Heart right ventricle (tissue), 16 donors: ENCODE measurements at regions not wholly inside any gene's neighbourhood (a gene's known extent, or its start where the extent isn't known, plus 50 kb on each side); places are given as distances from the start of the nearest gene placed in this dataset.

Experiments used
- ATAC-seq, 8 donors: fragments of 200-7000 bp; cut with Tn5 transposase; one replicate each; pipeline ENCODE4 v1.9.1; 2020; ENCODE audit warnings: mild to moderate bottlenecking in 8 of 8, moderate library complexity in 8 of 8, moderate number of reproducible peaks in 1 of 8
- DNase-seq, 2 donors: peaks; one replicate each; pipeline ENCODE4 v3.0.0-alpha.2; 2020
- H3K27ac ChIP-seq, 10 donors: fragments of 200-600 bp; sonication (generic) in 2 of 10; one replicate each; pipeline versions ENCODE4 v1.5.0 to v1.8.0; 2020 to 2022; ENCODE audit warnings: mild to moderate bottlenecking in 3 of 10
- H3K27me3 ChIP-seq, 7 donors: fragments of 200-600 bp; one replicate each; pipeline ENCODE4 v1.8.0; 2021 to 2022; ENCODE audit warnings: mild to moderate bottlenecking in 2 of 7
- H3K36me3 ChIP-seq, 9 donors: fragments of 200-600 bp; sonication (generic) in 1 of 9; one replicate each; pipeline versions ENCODE4 v1.5.0 to v1.8.0; 2020 to 2022; ENCODE audit warnings: mild to moderate bottlenecking in 2 of 9
- H3K4me1 ChIP-seq, 9 donors: fragments of 200-600 bp; sonication (generic) in 1 of 9; one replicate each; pipeline versions ENCODE4 v1.5.0 to v1.8.0; 2020 to 2022; ENCODE audit warnings: mild to moderate bottlenecking in 4 of 9
- H3K4me3 ChIP-seq, 10 donors: fragments of 200-600 bp; sonication (generic) in 2 of 10; one replicate each; pipeline versions ENCODE4 v1.5.0 to v1.8.0; 2020 to 2022; ENCODE audit warnings: mild to moderate bottlenecking in 7 of 10, moderate library complexity in 2 of 10
- H3K9me3 ChIP-seq, 11 donors: fragments of 200-600 bp in 10 of 11; sonication (generic) in 2 of 11; one replicate each; pipeline versions ENCODE4 v1.5.0 to v1.8.0; 2013 to 2022; ENCODE audit warnings: mild to moderate bottlenecking in 2 of 11, control low read depth in 1 of 11, moderate library complexity in 1 of 11
- WGBS, 2 donors: extraction: QIAGEN DNeasy Blood & Tissue Kit; methylation state at CpG; one replicate each; pipeline ENCODE4 v1.1.7; 2013; ENCODE audit warnings: inconsistent platforms in 1 of 2; 5-methylcytosine and 5-hydroxymethylcytosine counted together
- intact Hi-C, 10 donors: fragments of 100-400 bp; cut with DNase I; formaldehyde crosslinking; loops; one replicate each; pipeline versions ENCODE4 v1.11.1 to v1.14.2; 2022
- TF ChIP-seq, protein P1 (sequence below), 9 donors: fragments of 200-600 bp; sonication (generic) in 2 of 9; IDR thresholded peaks; one replicate each; pipeline versions ENCODE4 v1.5.0 to v1.8.0; 2021 to 2022; ENCODE audit warnings: antibody characterized with exemption in 9 of 9, mild to moderate bottlenecking in 5 of 9, moderate library complexity in 1 of 9
- donor health status: Arrhythmogenic right ventricular cardiomyopathy.
- donor health status: ischemic (EF 13 %, LVEDD 7.1; RV severe dilation, severe dysfunction).
- donor health status: healthy with polysubstance abuse.
- donor health status: DM: no; HTN: yes; CAD: no.
- donor health status: DM: no; HTN: no; CAD: no.
- donor health status: ischemic (EF 25% LVEDD 6.9; RV normal size, moderate dysfunction).
- donor health status: ischemic (EF 25% LVEDD 5.7; RV mildly dilated, moderate dysfunction).
- donor health status: healthy.
- donor health status: DM: yes; HTN: yes; CAD: no.
- donor health status: Ischemic cardiomyopathy.
- donor health status: ischemic (EF 35%, LVEDD 5.7; RV mildly dilated, moderate dysfunction).
- donor health status: nonischemic (EF 11% LVEDD 7.7; RV severe dilation, severe dysfunction).
- donor health status: DM: yes; HTN: yes; CAD: no.
- donor health status: PGD.
- donor health status: ischemic (EF 29% LVEDD 5.4; RV normal size, mild dysfunction).
- donor health status: nonischemic (EF 23%, LVEDD 6.1; RV moderate dilation, normal function).

GRCh38 chr9:16057541-16057940, 504.7 kb downstream of the CCDC171 start:
- H3K4me3 ChIP-seq = no peak overlapping the region
- H3K27me3 ChIP-seq = no peaks in the 10 kb centered on the region
- H3K27ac ChIP-seq = no peak overlapping the region
- 86 to 91% methylated on average over 4 of the region's 4 CpGs for WGBS, 2 donors
- TF ChIP-seq, protein P1, sequence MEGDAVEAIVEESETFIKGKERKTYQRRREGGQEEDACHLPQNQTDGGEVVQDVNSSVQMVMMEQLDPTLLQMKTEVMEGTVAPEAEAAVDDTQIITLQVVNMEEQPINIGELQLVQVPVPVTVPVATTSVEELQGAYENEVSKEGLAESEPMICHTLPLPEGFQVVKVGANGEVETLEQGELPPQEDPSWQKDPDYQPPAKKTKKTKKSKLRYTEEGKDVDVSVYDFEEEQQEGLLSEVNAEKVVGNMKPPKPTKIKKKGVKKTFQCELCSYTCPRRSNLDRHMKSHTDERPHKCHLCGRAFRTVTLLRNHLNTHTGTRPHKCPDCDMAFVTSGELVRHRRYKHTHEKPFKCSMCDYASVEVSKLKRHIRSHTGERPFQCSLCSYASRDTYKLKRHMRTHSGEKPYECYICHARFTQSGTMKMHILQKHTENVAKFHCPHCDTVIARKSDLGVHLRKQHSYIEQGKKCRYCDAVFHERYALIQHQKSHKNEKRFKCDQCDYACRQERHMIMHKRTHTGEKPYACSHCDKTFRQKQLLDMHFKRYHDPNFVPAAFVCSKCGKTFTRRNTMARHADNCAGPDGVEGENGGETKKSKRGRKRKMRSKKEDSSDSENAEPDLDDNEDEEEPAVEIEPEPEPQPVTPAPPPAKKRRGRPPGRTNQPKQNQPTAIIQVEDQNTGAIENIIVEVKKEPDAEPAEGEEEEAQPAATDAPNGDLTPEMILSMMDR (IDR thresholded peaks at IDR 0.05) = no peak
- no peaks in the 10 kb centered on the region for H3K9me3 ChIP-seq
- no peaks in the 10 kb centered on the region for H3K4me1 ChIP-seq
- H3K36me3 ChIP-seq = no peaks in the 10 kb centered on the region
- no peak for DNase-seq
- intact Hi-C loops = no loop called here
- ATAC-seq = no peak

- no peak overlapping the region for H3K27ac ChIP-seq
- H3K9me3 ChIP-seq = no peaks in the 10 kb centered on the region
- WGBS, 2 donors = 59 to 62% methylated on average over 7 of the region's 7 CpGs
- TF ChIP-seq, protein P1 (IDR thresholded peaks at IDR 0.05) = no peak
- H3K4me3 ChIP-seq = no peak overlapping the region
- ATAC-seq (no peak), DNase-seq (no peak)
- H3K27me3 ChIP-seq = no peaks in the 10 kb centered on the region
- no peaks in the 10 kb centered on the region for H3K4me1 ChIP-seq
- intact Hi-C loops = no loop called here
- H3K36me3 ChIP-seq = no peaks in the 10 kb centered on the region
Observed at GRCh38 chr9:16058131-16058549, 505.3 kb downstream of the CCDC171 start.

DNA sequence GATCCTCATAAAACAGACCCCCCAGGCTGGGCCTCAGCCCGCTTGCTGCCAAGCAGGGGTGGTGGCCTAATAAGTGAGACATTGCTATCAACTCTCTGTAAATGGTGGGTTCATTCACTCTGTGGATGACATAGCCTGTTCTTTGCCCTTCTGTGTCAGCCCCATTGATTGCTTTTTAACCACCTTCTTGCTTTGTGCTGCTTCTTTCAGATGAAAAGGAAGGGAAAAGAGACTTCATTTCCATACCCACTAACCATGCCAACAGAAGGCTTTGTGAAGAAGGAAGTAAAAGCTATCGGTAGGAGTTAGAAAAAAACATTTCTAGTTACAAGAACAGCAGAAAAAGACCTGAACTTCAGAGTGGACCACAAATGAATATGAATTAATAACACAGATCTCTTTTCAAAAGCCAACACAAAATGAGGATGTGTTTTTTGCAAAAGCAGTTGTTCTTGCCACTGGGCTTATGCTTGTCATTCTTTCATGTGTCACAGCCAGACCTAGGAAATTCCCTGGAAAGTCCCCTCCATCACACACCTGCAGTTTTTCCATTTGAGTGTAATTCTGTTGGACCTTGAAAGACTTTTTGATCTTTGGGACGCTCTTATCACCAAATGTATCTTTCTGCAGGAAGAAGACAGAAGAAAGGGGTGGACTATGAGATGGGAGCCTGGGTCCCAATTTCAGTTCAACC, 507.7 kb downstream of the CCDC171 start:
- H3K36me3 ChIP-seq = no peaks in the 10 kb centered on the region
- intact Hi-C loops = no loop called here
- no peak for DNase-seq
- no peaks in the 10 kb centered on the region for H3K9me3 ChIP-seq
- no peak overlapping the region for H3K4me3 ChIP-seq
- no peaks in the 10 kb centered on the region for H3K4me1 ChIP-seq
- no peak overlapping the region for H3K27ac ChIP-seq
- TF ChIP-seq, protein P1 (IDR thresholded peaks at IDR 0.05) = no peak
- WGBS, 2 donors = 79 to 84% methylated on average over 3 of the region's 3 CpGs
- no peaks in the 10 kb centered on the region for H3K27me3 ChIP-seq
- no peak for ATAC-seq

- 91% methylated on average over 9 of the region's 9 CpGs for WGBS, 2 donors
- H3K27me3 ChIP-seq = no peaks in the 10 kb centered on the region
- intact Hi-C loops = no loop called here
Observed at GRCh38 chr9:16062542-16063240, 509.8 kb downstream of the CCDC171 start.

More at GRCh38 chr9:16062542-16063240, 509.8 kb downstream of the CCDC171 start:
- TF ChIP-seq, protein P1 (IDR thresholded peaks at IDR 0.05) = no peak
- H3K4me3 ChIP-seq = no peak overlapping the region
- no peaks in the 10 kb centered on the region for H3K4me1 ChIP-seq
- peaks cover 0 to 4% (median 0%) of the 10 kb centered on the region in 11 donors for H3K9me3 ChIP-seq
- ATAC-seq (no peak), DNase-seq (no peak)
- H3K27ac ChIP-seq = no peak overlapping the region
- no peaks in the 10 kb centered on the region for H3K36me3 ChIP-seq
